ENCODE measurements at regions not wholly inside any gene's neighbourhood (a gene's known extent, or its start where the extent isn't known, plus 50 kb on each side); places are given as distances from the start of the nearest gene placed in this dataset.

GRCh38 chr15:101560722-101561583 lies 71.4 kb upstream of the PCSK6 start:
- TF ChIP-seq POLR2AphosphoS5 (IDR thresholded peaks at IDR 0.05; ENCODE audit: low read depth, low read length) (no peak), REST (IDR thresholded peaks at IDR 0.05; ENCODE audit: insufficient read depth in 1 of 2, low read depth in 2 of 2, low read length in 2 of 2) (no peak), TAF1 (IDR thresholded peaks at IDR 0.05; ENCODE audit: borderline replicate concordance, insufficient read depth, low read length) (no peak), SIN3A (IDR thresholded peaks at IDR 0.05; ENCODE audit: borderline replicate concordance, insufficient read depth, low read length) (no peak), FOXP2 (optimal IDR thresholded peaks at IDR 0.05; ENCODE audit: borderline replicate concordance, extremely low read depth, extremely low read length, insufficient read depth) (no peak)

GRCh38 chr15:101559952-101560351 lies 70.4 kb upstream of the PCSK6 start:
- TF ChIP-seq FOXP2 (optimal IDR thresholded peaks at IDR 0.05; ENCODE audit: borderline replicate concordance, extremely low read depth, extremely low read length, insufficient read depth) (no peak), REST (IDR thresholded peaks at IDR 0.05; ENCODE audit: insufficient read depth in 1 of 2, low read depth in 2 of 2, low read length in 2 of 2) (no peak), POLR2AphosphoS5 (IDR thresholded peaks at IDR 0.05; ENCODE audit: low read depth, low read length) (no peak), TAF1 (IDR thresholded peaks at IDR 0.05; ENCODE audit: borderline replicate concordance, insufficient read depth, low read length) (no peak), SIN3A (IDR thresholded peaks at IDR 0.05; ENCODE audit: borderline replicate concordance, insufficient read depth, low read length) (no peak)

GRCh38 chr15:101558221-101558941 lies 68.9 kb upstream of the PCSK6 start:
- TF ChIP-seq TAF1 (IDR thresholded peaks at IDR 0.05; ENCODE audit: borderline replicate concordance, insufficient read depth, low read length), result no peak
- no peak for TF ChIP-seq REST (IDR thresholded peaks at IDR 0.05; ENCODE audit: insufficient read depth in 1 of 2, low read depth in 2 of 2, low read length in 2 of 2)
- no peak for TF ChIP-seq SIN3A (IDR thresholded peaks at IDR 0.05; ENCODE audit: borderline replicate concordance, insufficient read depth, low read length)

- no peak for TF ChIP-seq SIN3A (IDR thresholded peaks at IDR 0.05; ENCODE audit: borderline replicate concordance, insufficient read depth, low read length)
- no peak for TF ChIP-seq REST (IDR thresholded peaks at IDR 0.05; ENCODE audit: insufficient read depth in 1 of 2, low read depth in 2 of 2, low read length in 2 of 2)
Observed at GRCh38 chr15:101556273-101556672, 66.8 kb upstream of the PCSK6 start.

All from PFSK-1 (cell line).